IMR-90 (cell line): ENCODE measurements at regions not wholly inside any gene's neighbourhood (a gene's known extent, or its start where the extent isn't known, plus 50 kb on each side); places are given as distances from the start of the nearest gene placed in this dataset.

Experiments
- ATAC-seq: fragments of 200-7000 bp; cut with Tn5 transposase; 2 replicates; pipeline ENCODE4 v1.9.1; 2020; ENCODE audit warnings: low read depth, mild to moderate bottlenecking, moderate library complexity
- BruUV-seq: library from RNA; stranded (reverse); fragments of 400-500 nt; replicated peaks from 2 replicates; lab custom pipeline; 2021; lab: Mats Ljungman, UMichigan
- CTCF ChIA-PET: fragments of 300-600 bp; formaldehyde crosslinking; extraction: SDS; loops from one replicate; lab custom pipeline; 2021; ENCODE audit warnings: antibody characterized with exemption; lab: Yijun Ruan, JAX
- POLR2A ChIA-PET: fragments of 300-600 bp; sonication (Branson Sonifier 250); formaldehyde crosslinking; loops from one replicate; lab custom pipeline; 2022; ENCODE audit warnings: antibody characterized with exemption; ENCODE audit not compliant: unreplicated experiment; lab: Charles Lee
- DNase-seq: peaks from one replicate; pipeline ENCODE4 v3.0.0; 2013
- H2AFZ ChIP-seq: replicated peaks from 2 replicates; pipeline ENCODE3; 2013; ENCODE audit warnings: low read length, mild to moderate bottlenecking; ENCODE audit not compliant: poor library complexity
- H2AK5ac ChIP-seq: 2 replicates; pipeline ENCODE4 v1.6.1; 2013; ENCODE audit warnings: low read depth, low read length, inconsistent platforms
- H2AK9ac ChIP-seq: replicated peaks from 2 replicates; pipeline ENCODE3; 2013; ENCODE audit warnings: mild to moderate bottlenecking, low read depth, low read length, moderate library complexity; ENCODE audit not compliant: poor library complexity
- H2BK120ac ChIP-seq: 2 replicates; pipeline ENCODE4 v1.6.1; 2013; ENCODE audit warnings: low read depth, low read length, inconsistent platforms
- H2BK15ac ChIP-seq: 3 replicates; pipeline ENCODE4 v1.6.1; 2013; ENCODE audit warnings: low read depth, low read length, inconsistent platforms
- H2BK20ac ChIP-seq: 2 replicates; pipeline ENCODE4 v1.6.1; 2013; ENCODE audit warnings: low read depth, mild to moderate bottlenecking, inconsistent platforms, low read length, moderate library complexity
- H2BK5ac ChIP-seq: 2 replicates; pipeline ENCODE4 v1.6.1; 2013; ENCODE audit warnings: mild to moderate bottlenecking, low read depth, low read length, inconsistent platforms; ENCODE audit not compliant: poor library complexity, severe bottlenecking
- H3K14ac ChIP-seq: replicated peaks from 2 replicates; pipeline ENCODE4 v1.6.1; 2013; ENCODE audit warnings: low read depth, low read length, inconsistent platforms
- H3K18ac ChIP-seq: 2 replicates; pipeline ENCODE4 v1.6.1; 2013; ENCODE audit warnings: low read depth, low read length, control low read depth
- H3K23ac ChIP-seq: 2 replicates; pipeline ENCODE4 v1.6.1; 2013; ENCODE audit warnings: low read depth, low read length, inconsistent platforms
- H3K27ac ChIP-seq: 2 replicates; pipeline ENCODE4 v1.5.1; 2013; ENCODE audit warnings: mild to moderate bottlenecking, control low read depth, low read length; ENCODE audit not compliant: insufficient read depth
- H3K27me3 ChIP-seq: 2 replicates; pipeline ENCODE4 v1.6.1; 2013; ENCODE audit warnings: low read length; ENCODE audit not compliant: control insufficient read depth, insufficient read depth
- H3K36me3 ChIP-seq: 2 replicates; pipeline ENCODE4 v1.6.1; 2013; ENCODE audit warnings: low read length, mixed read lengths; ENCODE audit not compliant: control insufficient read depth, insufficient read depth
- H3K4ac ChIP-seq: 2 replicates; pipeline ENCODE4 v1.6.1; 2013; ENCODE audit warnings: low read depth, low read length, inconsistent platforms
- H3K4me1 ChIP-seq: 2 replicates; pipeline ENCODE4 v1.6.1; 2013; ENCODE audit warnings: low read length, mixed read lengths; ENCODE audit not compliant: control insufficient read depth, insufficient read depth
- H3K4me2 ChIP-seq: 2 replicates; pipeline ENCODE4 v1.6.1; 2013; ENCODE audit warnings: low read depth, mild to moderate bottlenecking, control low read depth, low read length, moderate library complexity
- H3K4me3 ChIP-seq: 2 replicates; pipeline ENCODE4 v1.5.1; 2013; ENCODE audit warnings: low read depth, mild to moderate bottlenecking, control low read depth, low read length, moderate library complexity; ENCODE audit not compliant: insufficient read depth
- H3K56ac ChIP-seq: 2 replicates; pipeline ENCODE4 v1.6.1; 2013; ENCODE audit warnings: low read length, inconsistent platforms; ENCODE audit not compliant: insufficient read depth; ENCODE audit errors: extremely low read depth
- H3K79me1 ChIP-seq, 2 experiments: 2 replicates each; pipeline ENCODE4 v1.6.1; 2013; ENCODE audit warnings: low read length in 2 of 2, inconsistent platforms in 1 of 2, low read depth in 1 of 2
- H3K9ac ChIP-seq: 2 replicates; pipeline ENCODE4 v1.6.1; 2013; ENCODE audit warnings: low read depth, low read length, control low read depth
- H3K9me1 ChIP-seq: 2 replicates; pipeline ENCODE4 v1.6.1; 2013; ENCODE audit warnings: low read length, inconsistent platforms; ENCODE audit not compliant: insufficient read depth
- H3K9me3 ChIP-seq: 2 replicates; pipeline ENCODE4 v1.6.1; 2013; ENCODE audit warnings: low read length; ENCODE audit not compliant: control insufficient read depth, insufficient read depth
- H4K20me1 ChIP-seq: 2 replicates; pipeline ENCODE4 v1.6.1; 2013; ENCODE audit warnings: low read length, inconsistent platforms; ENCODE audit not compliant: insufficient read depth
- H4K5ac ChIP-seq: 2 replicates; pipeline ENCODE4 v1.6.1; 2013; ENCODE audit warnings: mild to moderate bottlenecking, low read depth, low read length, control low read depth
- H4K8ac ChIP-seq, 2 experiments: 2 replicates each; pipeline ENCODE4 v1.6.1; 2013; ENCODE audit warnings: low read depth in 2 of 2, low read length in 2 of 2, control low read depth in 1 of 2, inconsistent platforms in 1 of 2
- H4K91ac ChIP-seq: 2 replicates; pipeline ENCODE4 v1.6.1; 2013; ENCODE audit warnings: low read depth, low read length, inconsistent platforms; ENCODE audit not compliant: insufficient read depth
- CEBPB ChIP-seq: IDR thresholded peaks from 2 replicates; pipeline ENCODE4 v1.6.1; 2012; ENCODE audit warnings: low read depth, low read length, improper control_type of control experiment
- ELK1 ChIP-seq: fragments of 150-350 bp; IDR thresholded peaks from 2 replicates; pipeline ENCODE4 v1.6.1; 2016; ENCODE audit warnings: low read depth, mild to moderate bottlenecking, low read length, moderate library complexity, borderline replicate concordance
- MXI1 ChIP-seq: IDR thresholded peaks from 2 replicates; pipeline ENCODE4 v1.6.1; 2012; ENCODE audit warnings: low read depth, mild to moderate bottlenecking, low read length, moderate library complexity, borderline replicate concordance
- RAD21 ChIP-seq: IDR thresholded peaks from 2 replicates; pipeline ENCODE4 v1.6.1; 2012; ENCODE audit warnings: low read length, improper control_type of control experiment
- RFX5 ChIP-seq: IDR thresholded peaks from 2 replicates; pipeline ENCODE4 v1.8.0; 2012; ENCODE audit warnings: low read depth, mild to moderate bottlenecking, low read length, moderate library complexity
- WGBS, 2 experiments: methylation state at CpG; one replicate each; pipeline versions ENCODE4 v1.1.5 to v1.1.7; 2013; ENCODE audit warnings: missing lambda C conversion rate in 2 of 2; ENCODE audit not compliant: insufficient read length in 1 of 2; ENCODE audit errors: extremely low coverage in 2 of 2; 5-methylcytosine and 5-hydroxymethylcytosine counted together
- dilution Hi-C: fragments of 300-500 bp; cut with HindIII; formaldehyde crosslinking; loops from one replicate; pipeline ENCODE4 v1.14.3; 2018; ENCODE audit warnings: low sequenced_read_pairs; ENCODE audit not compliant: unreplicated experiment
- in situ Hi-C: fragments of 300-500 bp; cut with MboI; formaldehyde crosslinking; loops from 3 replicates; pipeline ENCODE4 v1.14.3; 2019; ENCODE audit warnings: low sequenced_read_pairs, inconsistent platforms, mixed read lengths
- intact Hi-C: fragments of 100-400 bp; cut with micrococcal nuclease; formaldehyde crosslinking; loops from 2 replicates; pipeline ENCODE4 v1.10.0; 2022
- TF ChIP-seq, protein P1 (sequence below): conservative IDR thresholded peaks from 2 replicates; pipeline ENCODE4 v1.5.1; 2012; ENCODE audit warnings: mild to moderate bottlenecking, low read depth, low read length, improper control_type of control experiment

DNA sequence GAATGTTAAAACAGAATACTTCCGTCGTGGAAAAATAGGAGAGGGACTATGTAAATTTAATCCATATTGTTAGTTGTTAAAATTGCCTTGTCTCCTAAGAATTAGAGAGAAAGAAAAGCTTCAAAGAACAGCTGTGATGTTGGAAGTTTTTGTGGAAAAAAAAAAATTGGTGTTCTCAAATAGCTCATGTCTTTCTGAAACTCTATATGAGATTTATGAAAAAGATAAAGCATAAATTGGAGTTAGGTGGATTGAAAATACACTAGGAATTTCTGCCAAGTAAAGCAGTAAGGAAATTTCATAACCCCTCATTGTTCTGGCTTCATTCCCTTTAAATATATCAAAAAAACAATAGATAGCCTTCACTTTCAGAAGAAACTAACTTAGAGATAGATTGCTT is 274.0 kb upstream of the ADAMTS5 start:
- Histone ChIP-seq H2BK20ac (no peak overlapping the region), H2AFZ (no peak overlapping the region), H3K27ac (no peak overlapping the region), H3K27me3 (no peaks in the 10 kb centered on the region), H2BK15ac (no peak overlapping the region), H3K4me3 (no peak overlapping the region), H3K9me3 (no peaks in the 10 kb centered on the region), H2BK5ac (no peak overlapping the region), H4K8ac (no peak overlapping the region), H4K20me1 (no peaks in the 10 kb centered on the region), H4K5ac (no peak overlapping the region), H3K9ac (no peak overlapping the region), H3K4ac (no peak overlapping the region), H4K91ac (no peak overlapping the region), H3K18ac (no peak overlapping the region), H2AK9ac (no peak overlapping the region), H3K56ac (no peak overlapping the region), H3K36me3 (no peaks in the 10 kb centered on the region), H3K4me2 (no peak overlapping the region), H3K9me1 (no peaks in the 10 kb centered on the region), H3K79me1 (no peaks in the 10 kb centered on the region), H3K23ac (no peak overlapping the region), H2AK5ac (no peak overlapping the region), H3K4me1 (no peaks in the 10 kb centered on the region), H2BK120ac (no peak overlapping the region), H3K14ac (no peak overlapping the region)
- in situ Hi-C loops: no loop called here
- intact Hi-C loops: no loop called here
- no peak for TF ChIP-seq CEBPB
- TF ChIP-seq RAD21: no peak
- TF ChIP-seq, protein P1, sequence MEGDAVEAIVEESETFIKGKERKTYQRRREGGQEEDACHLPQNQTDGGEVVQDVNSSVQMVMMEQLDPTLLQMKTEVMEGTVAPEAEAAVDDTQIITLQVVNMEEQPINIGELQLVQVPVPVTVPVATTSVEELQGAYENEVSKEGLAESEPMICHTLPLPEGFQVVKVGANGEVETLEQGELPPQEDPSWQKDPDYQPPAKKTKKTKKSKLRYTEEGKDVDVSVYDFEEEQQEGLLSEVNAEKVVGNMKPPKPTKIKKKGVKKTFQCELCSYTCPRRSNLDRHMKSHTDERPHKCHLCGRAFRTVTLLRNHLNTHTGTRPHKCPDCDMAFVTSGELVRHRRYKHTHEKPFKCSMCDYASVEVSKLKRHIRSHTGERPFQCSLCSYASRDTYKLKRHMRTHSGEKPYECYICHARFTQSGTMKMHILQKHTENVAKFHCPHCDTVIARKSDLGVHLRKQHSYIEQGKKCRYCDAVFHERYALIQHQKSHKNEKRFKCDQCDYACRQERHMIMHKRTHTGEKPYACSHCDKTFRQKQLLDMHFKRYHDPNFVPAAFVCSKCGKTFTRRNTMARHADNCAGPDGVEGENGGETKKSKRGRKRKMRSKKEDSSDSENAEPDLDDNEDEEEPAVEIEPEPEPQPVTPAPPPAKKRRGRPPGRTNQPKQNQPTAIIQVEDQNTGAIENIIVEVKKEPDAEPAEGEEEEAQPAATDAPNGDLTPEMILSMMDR: no peak
- TF ChIP-seq MXI1: no peak
- no peak for TF ChIP-seq RFX5
- no peak for TF ChIP-seq ELK1
- BruUV-seq: no TSS peak
- 80% methylated on average over 2 of the region's 2 CpGs; no CpG with 5 or more reads in 1 of the 2 experiments for WGBS, 2 experiments
- DNase-seq (no peak), ATAC-seq (no peak)
- CTCF ChIA-PET: no interaction called here
- dilution Hi-C loops: no loop called here
- POLR2A ChIA-PET: no interaction called here
